Loucy (cell line): ENCODE measurements at regions not wholly inside any gene's neighbourhood (a gene's known extent, or its start where the extent isn't known, plus 50 kb on each side); places are given as distances from the start of the nearest gene placed in this dataset.

Experiments used
- H2AFZ ChIP-seq: fragments of 200-600 bp; sonication (generic); 2 replicates; pipeline ENCODE4 v1.6.0; 2016; ENCODE audit warnings: antibody characterized with exemption, mild to moderate bottlenecking, low read length, moderate library complexity
- H3F3A ChIP-seq: fragments of 200-600 bp; 2 replicates; pipeline ENCODE4 v1.6.0; 2016; ENCODE audit warnings: antibody characterized with exemption, low read depth, mild to moderate bottlenecking
- H3K27me3 ChIP-seq: fragments of 200-600 bp; sonication (generic); 2 replicates; pipeline ENCODE4 v1.6.1; 2014; ENCODE audit warnings: low read length, mild to moderate bottlenecking; ENCODE audit not compliant: insufficient read depth, poor library complexity, severe bottlenecking
- H3K36me3 ChIP-seq: fragments of 200-600 bp; sonication (generic); 2 replicates; pipeline ENCODE4 v1.6.1; 2016; ENCODE audit warnings: low read length; ENCODE audit not compliant: insufficient read depth
- H3K4me1 ChIP-seq: fragments of 200-600 bp; sonication (generic); 2 replicates; pipeline ENCODE4 v1.5.1; 2014; ENCODE audit warnings: low read length, mild to moderate bottlenecking; ENCODE audit not compliant: insufficient read depth, poor library complexity, severe bottlenecking
- H3K4me2 ChIP-seq: fragments of 200-600 bp; sonication (generic); 2 replicates; pipeline ENCODE4 v1.6.0; 2014; ENCODE audit warnings: antibody characterized with exemption, low read length, low read depth, mild to moderate bottlenecking; ENCODE audit not compliant: poor library complexity, severe bottlenecking
- H3K4me3 ChIP-seq: fragments of 200-600 bp; sonication (generic); 2 replicates; pipeline ENCODE4 v1.5.1; 2014; ENCODE audit warnings: low read length, mild to moderate bottlenecking, mixed read lengths; ENCODE audit not compliant: poor library complexity, severe bottlenecking
- H3K79me2 ChIP-seq: fragments of 200-600 bp; sonication (generic); 2 replicates; pipeline ENCODE4 v1.6.1; 2014; ENCODE audit warnings: low read length; ENCODE audit not compliant: insufficient read depth
- H3K9ac ChIP-seq: fragments of 200-600 bp; sonication (generic); 2 replicates; pipeline ENCODE4 v1.6.0; 2014; ENCODE audit warnings: mild to moderate bottlenecking, low read depth, low read length, moderate library complexity; ENCODE audit not compliant: poor library complexity, severe bottlenecking
- H3K9me2 ChIP-seq: fragments of 200-600 bp; sonication (generic); replicated peaks from 2 replicates; pipeline ENCODE4 v1.6.1; 2016; ENCODE audit warnings: low read depth, low read length, mixed read lengths
- H3K9me3 ChIP-seq: fragments of 200-600 bp; sonication (generic); 2 replicates; pipeline ENCODE4 v1.6.1; 2014; ENCODE audit warnings: mild to moderate bottlenecking, antibody characterized with exemption, low read length, low read depth; ENCODE audit not compliant: insufficient read depth
- H4K20me1 ChIP-seq: fragments of 200-600 bp; sonication (generic); 2 replicates; pipeline ENCODE4 v1.6.0; 2014; ENCODE audit warnings: antibody characterized with exemption, low read length, mild to moderate bottlenecking; ENCODE audit not compliant: insufficient read depth, poor library complexity, severe bottlenecking
- EZH2phosphoT487 ChIP-seq: fragments of 200-600 bp; IDR thresholded peaks from 2 replicates; pipeline ENCODE4 v1.6.1; 2018; ENCODE audit warnings: antibody characterized with exemption, mild to moderate bottlenecking, moderate library complexity, borderline replicate concordance
- TF ChIP-seq, protein P1 (sequence below): fragments of 200-600 bp; sonication (generic); conservative IDR thresholded peaks from 2 replicates; pipeline ENCODE4 v1.5.1; 2014; ENCODE audit warnings: mild to moderate bottlenecking, antibody characterized with exemption, low read length

GRCh38 chr4:71272976-71273375, 65.8 kb upstream of the SLC4A4 start:
- H3F3A ChIP-seq, result no peaks in the 10 kb centered on the region; the same call in 1 of the 2 replicates
- TF ChIP-seq EZH2phosphoT487, result no peak
- TF ChIP-seq, protein P1, sequence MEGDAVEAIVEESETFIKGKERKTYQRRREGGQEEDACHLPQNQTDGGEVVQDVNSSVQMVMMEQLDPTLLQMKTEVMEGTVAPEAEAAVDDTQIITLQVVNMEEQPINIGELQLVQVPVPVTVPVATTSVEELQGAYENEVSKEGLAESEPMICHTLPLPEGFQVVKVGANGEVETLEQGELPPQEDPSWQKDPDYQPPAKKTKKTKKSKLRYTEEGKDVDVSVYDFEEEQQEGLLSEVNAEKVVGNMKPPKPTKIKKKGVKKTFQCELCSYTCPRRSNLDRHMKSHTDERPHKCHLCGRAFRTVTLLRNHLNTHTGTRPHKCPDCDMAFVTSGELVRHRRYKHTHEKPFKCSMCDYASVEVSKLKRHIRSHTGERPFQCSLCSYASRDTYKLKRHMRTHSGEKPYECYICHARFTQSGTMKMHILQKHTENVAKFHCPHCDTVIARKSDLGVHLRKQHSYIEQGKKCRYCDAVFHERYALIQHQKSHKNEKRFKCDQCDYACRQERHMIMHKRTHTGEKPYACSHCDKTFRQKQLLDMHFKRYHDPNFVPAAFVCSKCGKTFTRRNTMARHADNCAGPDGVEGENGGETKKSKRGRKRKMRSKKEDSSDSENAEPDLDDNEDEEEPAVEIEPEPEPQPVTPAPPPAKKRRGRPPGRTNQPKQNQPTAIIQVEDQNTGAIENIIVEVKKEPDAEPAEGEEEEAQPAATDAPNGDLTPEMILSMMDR, result no peak
- no peak overlapping the region for H3K4me3 ChIP-seq
- H3K79me2 ChIP-seq, result 0 out of 2 replicates have a peak, but pooled peaks cover 3% of the 10 kb centered on the region
- H3K27me3 ChIP-seq, result no peaks in the 10 kb centered on the region
- H3K9me3 ChIP-seq, result no peaks in the 10 kb centered on the region
- no peak overlapping the region for H3K4me2 ChIP-seq
- H3K36me3 ChIP-seq, result no peaks in the 10 kb centered on the region
- peaks cover 23% of the 10 kb centered on the region for H3K4me1 ChIP-seq
- H4K20me1 ChIP-seq, result peaks cover 12% of the 10 kb centered on the region
- H3K9me2 ChIP-seq, result no peaks in the 10 kb centered on the region
- H2AFZ ChIP-seq, result no peak overlapping the region
- H3K9ac ChIP-seq, result no peak overlapping the region

DNA sequence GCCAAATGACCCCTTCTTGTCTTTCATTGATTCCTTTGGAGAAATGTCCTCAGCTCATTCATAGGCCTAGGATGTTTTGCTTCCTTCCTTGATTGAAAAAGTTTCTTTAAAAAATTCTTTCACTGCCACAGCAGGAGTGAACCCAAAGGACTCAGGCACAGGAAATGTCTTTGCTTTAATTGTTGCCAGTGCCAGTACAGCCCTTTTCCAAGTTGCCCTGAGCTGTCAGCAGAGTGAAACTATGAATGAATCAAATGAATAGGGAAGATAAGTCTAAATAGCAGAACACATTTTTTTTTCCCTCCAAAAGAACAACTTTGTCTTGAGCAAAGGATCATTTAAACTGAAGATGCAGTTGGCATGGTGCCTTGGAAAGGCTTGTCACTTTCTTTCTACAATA, 63.8 kb upstream of the SLC4A4 start:
- TF ChIP-seq EZH2phosphoT487, result no peak
- TF ChIP-seq, protein P1, result no peak
- H3K9ac ChIP-seq, result no peak overlapping the region
- no peaks in the 10 kb centered on the region for H3K9me2 ChIP-seq
- no peak overlapping the region for H3K4me3 ChIP-seq
- H3K27me3 ChIP-seq, result no peaks in the 10 kb centered on the region
- H3K36me3 ChIP-seq, result no peaks in the 10 kb centered on the region
- no peaks in the 10 kb centered on the region; the same call in 1 of the 2 replicates for H3F3A ChIP-seq
- H4K20me1 ChIP-seq, result peaks cover 12% of the 10 kb centered on the region
- peaks cover 18% of the 10 kb centered on the region for H3K4me1 ChIP-seq
- no peaks in the 10 kb centered on the region for H3K9me3 ChIP-seq
- peaks cover 7% of the 10 kb centered on the region; the same call in 1 of the 2 replicates for H3K79me2 ChIP-seq
- H3K4me2 ChIP-seq, result peak overlapping the region; percentile 20
- no peak overlapping the region for H2AFZ ChIP-seq

GRCh38 chr4:71275570-71275969, 63.2 kb upstream of the SLC4A4 start:
- Histone ChIP-seq H3K79me2 (peaks cover 7% of the 10 kb centered on the region; the same call in 1 of the 2 replicates), H3K9me2 (no peaks in the 10 kb centered on the region), H3K4me1 (peaks cover 18% of the 10 kb centered on the region), H3F3A (no peaks in the 10 kb centered on the region; the same call in 1 of the 2 replicates), H3K9me3 (no peaks in the 10 kb centered on the region), H3K4me3 (no peak overlapping the region), H3K9ac (no peak overlapping the region), H3K4me2 (peak overlapping the region; percentile 20), H3K27me3 (no peaks in the 10 kb centered on the region), H3K36me3 (no peaks in the 10 kb centered on the region), H2AFZ (no peak overlapping the region), H4K20me1 (peaks cover 12% of the 10 kb centered on the region)
- TF ChIP-seq, protein P1, result no peak
- no peak for TF ChIP-seq EZH2phosphoT487
